HCT116 (cell line): ENCODE measurements at regions not wholly inside any gene's neighbourhood (a gene's known extent, or its start where the extent isn't known, plus 50 kb on each side); places are given as distances from the start of the nearest gene placed in this dataset.

Experiments
- ATAC-seq: fragments of 200-7000 bp; cut with Tn5 transposase; 2 replicates; pipeline ENCODE4 v1.9.1; 2020; ENCODE audit warnings: mild to moderate bottlenecking, moderate library complexity
- BruUV-seq: library from RNA; stranded (reverse); fragments of 400-500 nt; replicated peaks from 2 replicates; lab custom pipeline; 2021; lab: Mats Ljungman, UMichigan
- CTCF ChIA-PET: fragments of 300-600 bp; sonication (Branson Sonifier 250); formaldehyde crosslinking; loops from one replicate; lab custom pipeline; 2021; ENCODE audit warnings: antibody characterized with exemption; lab: Charles Lee
- POLR2A ChIA-PET: fragments of 300-600, 350-600 bp; sonication (Branson Sonifier 250); formaldehyde crosslinking; loops from one replicate; lab custom pipeline; 2021; ENCODE audit warnings: antibody characterized with exemption; lab: Charles Lee
- RAD21 ChIA-PET, 2 experiments: fragments of 300-600 bp; sonication (Branson Sonifier 250); formaldehyde crosslinking; loops; one replicate each; lab custom pipeline; 2023; ENCODE audit warnings: low total read pairs in 2 of 2; ENCODE audit not compliant: uncharacterized antibody in 2 of 2, unreplicated experiment in 2 of 2, low non-redundant PET in 1 of 2; lab: Charles Lee
- DNase-seq: peaks from one replicate; pipeline ENCODE4 v3.0.0-alpha.2; 2010; ENCODE audit warnings: low read depth, low spot score
- H2AFZ ChIP-seq: fragments of 200-600 bp; shearing (Covaris generic), sonication (generic); 2 replicates; pipeline ENCODE4 v1.6.1; 2017; ENCODE audit warnings: low read depth, mixed run types, mixed read lengths, antibody characterized with exemption, low read length; ENCODE audit not compliant: poor library complexity, severe bottlenecking
- H3K27ac ChIP-seq: 2 replicates; pipeline ENCODE4 v1.5.1; 2012; ENCODE audit warnings: low read depth, low read length
- H3K27me3 ChIP-seq: fragments of 200-600 bp; sonication (generic); 2 replicates; pipeline ENCODE4 v1.6.1; 2016; ENCODE audit warnings: mixed run types, low read length, mixed read lengths; ENCODE audit not compliant: insufficient read depth
- H3K36me3 ChIP-seq, 2 experiments: fragments of 200-500 bp in 1 of 2; fragments of 200-600 bp in 1 of 2; sonication (Bioruptor generic) in 1 of 2; sonication (generic) in 1 of 2; 2 replicates each; pipeline versions ENCODE4 v1.5.1 to v1.6.1; 2014 to 2016; ENCODE audit warnings: low read length in 2 of 2, inconsistent platforms in 1 of 2, mixed read lengths in 1 of 2, mixed run types in 1 of 2; ENCODE audit not compliant: insufficient read depth in 2 of 2, control insufficient read depth in 1 of 2
- H3K4me1 ChIP-seq, 2 experiments: fragments of 200-600 bp in 1 of 2; sonication (generic) in 1 of 2; 2 replicates each; pipeline versions ENCODE4 v1.5.1 to v1.6.1; 2012 to 2017; ENCODE audit warnings: low read length in 2 of 2, inconsistent platforms in 1 of 2, mild to moderate bottlenecking in 1 of 2, mixed read lengths in 1 of 2, mixed run types in 1 of 2, moderate library complexity in 1 of 2; ENCODE audit not compliant: insufficient read depth in 2 of 2, control insufficient read depth in 1 of 2
- H3K4me2 ChIP-seq: fragments of 200-600 bp; sonication (generic); 2 replicates; pipeline ENCODE4 v1.6.1; 2017; ENCODE audit warnings: mixed run types, low read length, mixed read lengths
- H3K4me3 ChIP-seq, 2 experiments: fragments of 200-600 bp in 1 of 2; sonication (generic) in 1 of 2; replicated peaks in 1 of 2; 2 replicates each; pipeline ENCODE4 v1.5.1; 2011 to 2016; ENCODE audit warnings: low read length in 2 of 2, control low read depth in 1 of 2, low read depth in 1 of 2, mild to moderate bottlenecking in 1 of 2, mixed read lengths in 1 of 2, mixed run types in 1 of 2
- H3K79me2 ChIP-seq: fragments of 200-600 bp; sonication (generic); 2 replicates; pipeline ENCODE4 v1.6.1; 2017; ENCODE audit warnings: mild to moderate bottlenecking, mixed run types, low read length, moderate library complexity, mixed read lengths; ENCODE audit not compliant: insufficient read depth
- H3K9ac ChIP-seq: fragments of 200-600 bp; sonication (generic); 2 replicates; pipeline ENCODE4 v1.6.1; 2016; ENCODE audit warnings: low read length, mixed read lengths
- H3K9me2 ChIP-seq: fragments of 200-600 bp; sonication (generic), shearing (Covaris generic); 2 replicates; pipeline ENCODE4 v1.6.1; 2017; ENCODE audit warnings: mixed run types, mild to moderate bottlenecking, moderate library complexity; ENCODE audit not compliant: insufficient read depth
- H3K9me3 ChIP-seq, 2 experiments: fragments of 200-500 bp in 1 of 2; fragments of 200-600 bp in 1 of 2; sonication (Bioruptor generic) in 1 of 2; sonication (generic) in 1 of 2; 2 replicates each; pipeline ENCODE4 v1.6.1; 2014 to 2017; ENCODE audit warnings: low read length in 2 of 2, mixed read lengths in 2 of 2, inconsistent platforms in 1 of 2, low read depth in 1 of 2, mild to moderate bottlenecking in 1 of 2, mixed run types in 1 of 2, moderate library complexity in 1 of 2; ENCODE audit not compliant: control insufficient read depth in 1 of 2, insufficient read depth in 1 of 2
- H4K20me1 ChIP-seq: fragments of 200-600 bp; sonication (generic), shearing (Covaris generic); 2 replicates; pipeline ENCODE4 v1.6.1; 2017; ENCODE audit warnings: mixed run types, mild to moderate bottlenecking, moderate library complexity; ENCODE audit not compliant: insufficient read depth
- CBX3 ChIP-seq: IDR thresholded peaks from 2 replicates; pipeline ENCODE4 v1.6.1; 2012; ENCODE audit warnings: low read depth
- EGR1 ChIP-seq: IDR thresholded peaks from 2 replicates; pipeline ENCODE4 v1.6.1; 2012; ENCODE audit warnings: low read depth
- EZH2 ChIP-seq: fragments of 200-600 bp; sonication (generic); IDR thresholded peaks from 2 replicates; pipeline ENCODE4 v1.6.1; 2017; ENCODE audit warnings: antibody characterized with exemption, mixed run types
- EZH2phosphoT487 ChIP-seq: fragments of 200-600 bp; IDR thresholded peaks from 2 replicates; pipeline ENCODE4 v1.6.1; 2018; ENCODE audit warnings: antibody characterized with exemption, borderline replicate concordance
- FOSL1 ChIP-seq: IDR thresholded peaks from 2 replicates; pipeline ENCODE4 v1.6.1; 2012; ENCODE audit warnings: low read depth
- POLR2A ChIP-seq: IDR thresholded peaks from 2 replicates; pipeline ENCODE4 v1.7.0; 2011; ENCODE audit warnings: borderline replicate concordance; ENCODE audit not compliant: insufficient read depth, insufficient read length; ENCODE audit errors: extremely low read depth
- POLR2AphosphoS5 ChIP-seq: IDR thresholded peaks from 2 replicates; pipeline ENCODE4 v1.6.1; 2011; ENCODE audit warnings: mild to moderate bottlenecking, low read depth, low read length, moderate library complexity
- RAD21 ChIP-seq: IDR thresholded peaks from 2 replicates; pipeline ENCODE4 v1.6.1; 2012; ENCODE audit warnings: low read depth, mild to moderate bottlenecking
- SP1 ChIP-seq: IDR thresholded peaks from 2 replicates; pipeline ENCODE4 v1.6.1; 2012; ENCODE audit warnings: low read depth
- SRF ChIP-seq: IDR thresholded peaks from 2 replicates; pipeline ENCODE4 v1.6.1; 2012; ENCODE audit warnings: low read depth
- TCF7L2 ChIP-seq: IDR thresholded peaks from 2 replicates; pipeline ENCODE4 v1.7.0; 2011; ENCODE audit warnings: borderline replicate concordance, inconsistent platforms; ENCODE audit not compliant: insufficient read depth, insufficient read length; ENCODE audit errors: extremely low read depth
- YY1 ChIP-seq: IDR thresholded peaks from 2 replicates; pipeline ENCODE4 v1.6.1; 2011; ENCODE audit warnings: low read length, low read depth, moderate library complexity, mild to moderate bottlenecking; ENCODE audit not compliant: insufficient replicate concordance; ENCODE audit errors: extremely low read depth
- ZFX ChIP-seq: fragments of 450-650 bp; IDR thresholded peaks from 2 replicates; pipeline ENCODE4 v1.6.1; 2017
- ZNF274 ChIP-seq: fragments of 200-500 bp; sonication (Bioruptor generic); IDR thresholded peaks from 2 replicates; pipeline ENCODE4 v1.6.1; 2014; ENCODE audit warnings: mild to moderate bottlenecking, low read depth, low read length, inconsistent platforms
- intact Hi-C: fragments of 100-400 bp; cut with micrococcal nuclease; formaldehyde crosslinking; loops from 2 replicates; pipeline ENCODE4 v1.10.0; 2022
- TF ChIP-seq, protein P1 (sequence below): IDR thresholded peaks from 2 replicates; pipeline ENCODE4 v1.6.1; 2012
- TF ChIP-seq, protein P2 (sequence below): IDR thresholded peaks from 2 replicates; pipeline ENCODE4 v1.6.1; 2012; ENCODE audit warnings: low read depth
- TF ChIP-seq, protein P3 (sequence below), 3 experiments: fragments of 200-600 bp in 1 of 3; sonication (generic) in 1 of 3; IDR thresholded peaks in 2 of 3; conservative IDR thresholded peaks in 1 of 3; 2 replicates each; pipeline ENCODE4 v1.5.1; 2012 to 2017; ENCODE audit warnings: low read depth in 2 of 3, low read length in 2 of 3, antibody characterized with exemption in 1 of 3, borderline replicate concordance in 1 of 3, control low read depth in 1 of 3, mild to moderate bottlenecking in 1 of 3, mixed read lengths in 1 of 3, mixed run types in 1 of 3, moderate library complexity in 1 of 3; ENCODE audit not compliant: insufficient read depth in 1 of 3
- TF ChIP-seq, protein P4 (sequence below): IDR thresholded peaks from 2 replicates; pipeline ENCODE4 v1.6.1; 2011; ENCODE audit warnings: mild to moderate bottlenecking, low read length, moderate library complexity; ENCODE audit not compliant: insufficient replicate concordance; ENCODE audit errors: extremely low read depth
- TF ChIP-seq, protein P5 (sequence below): IDR thresholded peaks from 2 replicates; pipeline ENCODE4 v1.6.1; 2012

- BruUV-seq = no TSS peak
Measured at GRCh38 chr2:65551528-65551927, 119.1 kb upstream of the SPRED2 start.

More at GRCh38 chr2:65551528-65551927, 119.1 kb upstream of the SPRED2 start:
- no peaks in the 10 kb centered on the region for H3K36me3 ChIP-seq
- RAD21 ChIA-PET = no interaction called here
- no peak overlapping the region for H3K27ac ChIP-seq
- intact Hi-C loops = no loop called here
- H3K9me2 ChIP-seq = no peaks in the 10 kb centered on the region
- no peak overlapping the region for H3K4me3 ChIP-seq
- no peak overlapping the region for H3K4me2 ChIP-seq
- POLR2A ChIA-PET = no interaction called here
- no peaks in the 10 kb centered on the region for H3K79me2 ChIP-seq
- CTCF ChIA-PET = interaction anchor here (2.0 kb wide), 1 partner anchor 286 kb away, joined by 9 read pairs; no protein-coding TSS in a partner anchor
- DNase-seq (no peak), ATAC-seq (no peak)
- no peaks in the 10 kb centered on the region for H4K20me1 ChIP-seq
- H3K27me3 ChIP-seq = no peaks in the 10 kb centered on the region
- no peaks in the 10 kb centered on the region for H3K9me3 ChIP-seq
- peaks cover 5 to 25% of the 10 kb centered on the region in 2 experiments; a peak in 3 of 4 replicates for H3K4me1 ChIP-seq
- no peak overlapping the region for H2AFZ ChIP-seq
- H3K9ac ChIP-seq = no peak overlapping the region
- TF ChIP-seq EGR1 (no peak), CBX3 (no peak), ZFX (no peak), RAD21 (no peak), ZNF274 (no peak), FOSL1 (no peak), POLR2A (no peak), YY1 (no peak), EZH2 (no peak), EZH2phosphoT487 (no peak), POLR2AphosphoS5 (no peak), TCF7L2 (no peak), SP1 (no peak), SRF (no peak)
- TF ChIP-seq, protein P1, sequence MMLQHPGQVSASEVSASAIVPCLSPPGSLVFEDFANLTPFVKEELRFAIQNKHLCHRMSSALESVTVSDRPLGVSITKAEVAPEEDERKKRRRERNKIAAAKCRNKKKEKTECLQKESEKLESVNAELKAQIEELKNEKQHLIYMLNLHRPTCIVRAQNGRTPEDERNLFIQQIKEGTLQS = no peak
- TF ChIP-seq, protein P2, sequence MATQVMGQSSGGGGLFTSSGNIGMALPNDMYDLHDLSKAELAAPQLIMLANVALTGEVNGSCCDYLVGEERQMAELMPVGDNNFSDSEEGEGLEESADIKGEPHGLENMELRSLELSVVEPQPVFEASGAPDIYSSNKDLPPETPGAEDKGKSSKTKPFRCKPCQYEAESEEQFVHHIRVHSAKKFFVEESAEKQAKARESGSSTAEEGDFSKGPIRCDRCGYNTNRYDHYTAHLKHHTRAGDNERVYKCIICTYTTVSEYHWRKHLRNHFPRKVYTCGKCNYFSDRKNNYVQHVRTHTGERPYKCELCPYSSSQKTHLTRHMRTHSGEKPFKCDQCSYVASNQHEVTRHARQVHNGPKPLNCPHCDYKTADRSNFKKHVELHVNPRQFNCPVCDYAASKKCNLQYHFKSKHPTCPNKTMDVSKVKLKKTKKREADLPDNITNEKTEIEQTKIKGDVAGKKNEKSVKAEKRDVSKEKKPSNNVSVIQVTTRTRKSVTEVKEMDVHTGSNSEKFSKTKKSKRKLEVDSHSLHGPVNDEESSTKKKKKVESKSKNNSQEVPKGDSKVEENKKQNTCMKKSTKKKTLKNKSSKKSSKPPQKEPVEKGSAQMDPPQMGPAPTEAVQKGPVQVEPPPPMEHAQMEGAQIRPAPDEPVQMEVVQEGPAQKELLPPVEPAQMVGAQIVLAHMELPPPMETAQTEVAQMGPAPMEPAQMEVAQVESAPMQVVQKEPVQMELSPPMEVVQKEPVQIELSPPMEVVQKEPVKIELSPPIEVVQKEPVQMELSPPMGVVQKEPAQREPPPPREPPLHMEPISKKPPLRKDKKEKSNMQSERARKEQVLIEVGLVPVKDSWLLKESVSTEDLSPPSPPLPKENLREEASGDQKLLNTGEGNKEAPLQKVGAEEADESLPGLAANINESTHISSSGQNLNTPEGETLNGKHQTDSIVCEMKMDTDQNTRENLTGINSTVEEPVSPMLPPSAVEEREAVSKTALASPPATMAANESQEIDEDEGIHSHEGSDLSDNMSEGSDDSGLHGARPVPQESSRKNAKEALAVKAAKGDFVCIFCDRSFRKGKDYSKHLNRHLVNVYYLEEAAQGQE = no peak
- TF ChIP-seq, protein P3, sequence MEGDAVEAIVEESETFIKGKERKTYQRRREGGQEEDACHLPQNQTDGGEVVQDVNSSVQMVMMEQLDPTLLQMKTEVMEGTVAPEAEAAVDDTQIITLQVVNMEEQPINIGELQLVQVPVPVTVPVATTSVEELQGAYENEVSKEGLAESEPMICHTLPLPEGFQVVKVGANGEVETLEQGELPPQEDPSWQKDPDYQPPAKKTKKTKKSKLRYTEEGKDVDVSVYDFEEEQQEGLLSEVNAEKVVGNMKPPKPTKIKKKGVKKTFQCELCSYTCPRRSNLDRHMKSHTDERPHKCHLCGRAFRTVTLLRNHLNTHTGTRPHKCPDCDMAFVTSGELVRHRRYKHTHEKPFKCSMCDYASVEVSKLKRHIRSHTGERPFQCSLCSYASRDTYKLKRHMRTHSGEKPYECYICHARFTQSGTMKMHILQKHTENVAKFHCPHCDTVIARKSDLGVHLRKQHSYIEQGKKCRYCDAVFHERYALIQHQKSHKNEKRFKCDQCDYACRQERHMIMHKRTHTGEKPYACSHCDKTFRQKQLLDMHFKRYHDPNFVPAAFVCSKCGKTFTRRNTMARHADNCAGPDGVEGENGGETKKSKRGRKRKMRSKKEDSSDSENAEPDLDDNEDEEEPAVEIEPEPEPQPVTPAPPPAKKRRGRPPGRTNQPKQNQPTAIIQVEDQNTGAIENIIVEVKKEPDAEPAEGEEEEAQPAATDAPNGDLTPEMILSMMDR (IDR thresholded peaks at IDR 0.05 in 2 of 3, conservative IDR thresholded peaks at IDR 0.05 in 1 of 3; ENCODE audit: borderline replicate concordance in 1 of 3, insufficient read depth in 1 of 3, low read depth in 2 of 3, low read length in 2 of 3) = no peak
- TF ChIP-seq, protein P4, sequence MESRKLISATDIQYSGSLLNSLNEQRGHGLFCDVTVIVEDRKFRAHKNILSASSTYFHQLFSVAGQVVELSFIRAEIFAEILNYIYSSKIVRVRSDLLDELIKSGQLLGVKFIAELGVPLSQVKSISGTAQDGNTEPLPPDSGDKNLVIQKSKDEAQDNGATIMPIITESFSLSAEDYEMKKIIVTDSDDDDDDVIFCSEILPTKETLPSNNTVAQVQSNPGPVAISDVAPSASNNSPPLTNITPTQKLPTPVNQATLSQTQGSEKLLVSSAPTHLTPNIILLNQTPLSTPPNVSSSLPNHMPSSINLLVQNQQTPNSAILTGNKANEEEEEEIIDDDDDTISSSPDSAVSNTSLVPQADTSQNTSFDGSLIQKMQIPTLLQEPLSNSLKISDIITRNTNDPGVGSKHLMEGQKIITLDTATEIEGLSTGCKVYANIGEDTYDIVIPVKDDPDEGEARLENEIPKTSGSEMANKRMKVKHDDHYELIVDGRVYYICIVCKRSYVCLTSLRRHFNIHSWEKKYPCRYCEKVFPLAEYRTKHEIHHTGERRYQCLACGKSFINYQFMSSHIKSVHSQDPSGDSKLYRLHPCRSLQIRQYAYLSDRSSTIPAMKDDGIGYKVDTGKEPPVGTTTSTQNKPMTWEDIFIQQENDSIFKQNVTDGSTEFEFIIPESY = no peak
- TF ChIP-seq, protein P5, sequence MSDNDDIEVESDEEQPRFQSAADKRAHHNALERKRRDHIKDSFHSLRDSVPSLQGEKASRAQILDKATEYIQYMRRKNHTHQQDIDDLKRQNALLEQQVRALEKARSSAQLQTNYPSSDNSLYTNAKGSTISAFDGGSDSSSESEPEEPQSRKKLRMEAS = no peak
